ENCODE measurements at regions not wholly inside any gene's neighbourhood (a gene's known extent, or its start where the extent isn't known, plus 50 kb on each side); places are given as distances from the start of the nearest gene placed in this dataset.

DNA sequence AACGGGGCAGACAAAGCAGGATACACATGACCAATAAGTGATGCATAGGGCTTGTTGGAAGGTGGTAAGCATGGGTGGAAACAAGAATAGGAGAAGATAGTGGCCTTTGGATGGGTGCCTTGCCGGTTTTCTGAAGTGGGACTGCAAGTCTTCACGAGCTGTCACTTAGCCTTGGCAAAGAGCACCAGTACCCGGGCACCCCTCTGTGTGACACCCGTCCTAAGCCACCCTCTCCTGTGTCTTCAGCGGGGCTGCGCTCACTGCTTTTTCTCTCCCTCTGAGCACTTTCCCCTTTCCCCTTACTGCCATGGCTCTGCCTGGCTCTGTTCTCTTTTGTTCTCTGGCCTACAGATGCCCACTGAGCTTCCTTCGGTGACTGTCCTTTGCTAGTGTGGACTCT lies 399.7 kb upstream of the MKI67 start:
- Mint-ChIP-seq H3K27ac (no peak overlapping the region), H3K27me3 (ENCODE audit: insufficient read depth) (peaks cover 1% of the 10 kb centered on the region; the same call in 1 of the 2 replicates)
- TF ChIP-seq, protein P1, sequence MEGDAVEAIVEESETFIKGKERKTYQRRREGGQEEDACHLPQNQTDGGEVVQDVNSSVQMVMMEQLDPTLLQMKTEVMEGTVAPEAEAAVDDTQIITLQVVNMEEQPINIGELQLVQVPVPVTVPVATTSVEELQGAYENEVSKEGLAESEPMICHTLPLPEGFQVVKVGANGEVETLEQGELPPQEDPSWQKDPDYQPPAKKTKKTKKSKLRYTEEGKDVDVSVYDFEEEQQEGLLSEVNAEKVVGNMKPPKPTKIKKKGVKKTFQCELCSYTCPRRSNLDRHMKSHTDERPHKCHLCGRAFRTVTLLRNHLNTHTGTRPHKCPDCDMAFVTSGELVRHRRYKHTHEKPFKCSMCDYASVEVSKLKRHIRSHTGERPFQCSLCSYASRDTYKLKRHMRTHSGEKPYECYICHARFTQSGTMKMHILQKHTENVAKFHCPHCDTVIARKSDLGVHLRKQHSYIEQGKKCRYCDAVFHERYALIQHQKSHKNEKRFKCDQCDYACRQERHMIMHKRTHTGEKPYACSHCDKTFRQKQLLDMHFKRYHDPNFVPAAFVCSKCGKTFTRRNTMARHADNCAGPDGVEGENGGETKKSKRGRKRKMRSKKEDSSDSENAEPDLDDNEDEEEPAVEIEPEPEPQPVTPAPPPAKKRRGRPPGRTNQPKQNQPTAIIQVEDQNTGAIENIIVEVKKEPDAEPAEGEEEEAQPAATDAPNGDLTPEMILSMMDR (IDR thresholded peaks at IDR 0.05): no peak

DNA sequence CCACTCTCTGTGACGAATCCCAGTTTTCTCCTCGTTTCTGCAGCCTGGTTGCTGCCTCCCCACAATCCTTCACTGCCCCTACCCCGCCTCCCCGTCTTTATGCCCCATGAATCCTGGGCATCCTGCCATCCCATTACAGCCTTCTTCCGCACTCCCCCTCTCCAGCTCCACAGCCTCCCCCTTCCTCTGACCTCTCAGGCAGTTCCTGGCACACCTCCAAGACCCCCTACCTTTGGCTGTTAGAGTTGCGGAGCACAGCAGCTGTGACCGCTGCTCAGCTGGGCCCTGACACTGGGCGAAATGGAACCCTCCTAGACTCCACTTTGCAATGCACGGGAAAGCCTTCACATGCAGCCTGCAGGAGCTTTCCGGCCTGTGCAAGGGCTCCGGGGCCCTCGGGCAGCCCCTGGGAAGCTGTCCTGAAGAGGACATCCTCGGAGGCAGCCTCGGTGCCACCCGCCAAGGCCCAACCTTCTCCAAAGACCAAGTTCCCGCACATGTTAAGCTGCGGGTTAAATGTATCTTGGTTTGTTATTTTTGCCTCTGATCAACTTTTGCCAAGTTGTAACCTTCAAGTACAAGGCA lies 400.7 kb upstream of the MKI67 start:
- no peak for DNase-seq
- Mint-ChIP-seq H3K4me3 (no peak overlapping the region), H3K9me3 (peaks cover 41% of the 10 kb centered on the region), H3K4me1 (ENCODE audit: low read depth) (no peaks in the 10 kb centered on the region), H3K36me3 (ENCODE audit: low read depth) (no peaks in the 10 kb centered on the region), H3K27me3 (ENCODE audit: insufficient read depth) (peaks cover 1% of the 10 kb centered on the region; the same call in 1 of the 2 replicates), H3K27ac (no peak overlapping the region)
- TF ChIP-seq, protein P1 (IDR thresholded peaks at IDR 0.05): no peak

More for the DNA sequence above, 399.7 kb upstream of the MKI67 start:
- DNase-seq: no peak
- no peaks in the 10 kb centered on the region for H3K36me3 Mint-ChIP-seq (ENCODE audit: low read depth)
- peaks cover 46% of the 10 kb centered on the region for H3K9me3 Mint-ChIP-seq
- no peaks in the 10 kb centered on the region for H3K4me1 Mint-ChIP-seq (ENCODE audit: low read depth)
- H3K4me3 Mint-ChIP-seq: no peak overlapping the region

DNA sequence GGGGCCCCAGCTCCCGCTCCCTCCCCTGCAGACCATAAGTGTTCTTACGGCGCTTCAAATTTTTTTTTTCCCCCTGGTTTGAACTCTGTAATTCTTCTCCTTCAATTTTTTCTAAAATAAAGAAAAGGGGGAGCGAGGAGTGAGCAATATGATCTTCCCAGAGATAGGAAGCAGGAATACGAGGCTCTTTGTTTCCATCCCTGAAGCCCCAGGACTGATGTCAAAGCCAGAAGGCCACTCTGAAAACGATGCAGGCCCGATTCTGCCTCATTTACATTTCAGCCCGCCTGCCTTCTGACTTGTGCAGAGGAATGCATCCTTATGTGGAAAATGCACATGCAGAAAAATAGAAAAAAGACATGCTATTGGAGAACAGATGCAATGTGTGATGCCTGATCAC lies 401.5 kb upstream of the MKI67 start:
- H3K27ac Mint-ChIP-seq: no peak overlapping the region
- no peaks in the 10 kb centered on the region for H3K4me1 Mint-ChIP-seq (ENCODE audit: low read depth)
- no peak overlapping the region for H3K4me3 Mint-ChIP-seq
- H3K9me3 Mint-ChIP-seq: peaks cover 45% of the 10 kb centered on the region
- TF ChIP-seq, protein P1 (IDR thresholded peaks at IDR 0.05): no peak
- no peak for DNase-seq
- peaks cover 1% of the 10 kb centered on the region; the same call in 1 of the 2 replicates for H3K27me3 Mint-ChIP-seq (ENCODE audit: insufficient read depth)
- no peaks in the 10 kb centered on the region for H3K36me3 Mint-ChIP-seq (ENCODE audit: low read depth)

DNA sequence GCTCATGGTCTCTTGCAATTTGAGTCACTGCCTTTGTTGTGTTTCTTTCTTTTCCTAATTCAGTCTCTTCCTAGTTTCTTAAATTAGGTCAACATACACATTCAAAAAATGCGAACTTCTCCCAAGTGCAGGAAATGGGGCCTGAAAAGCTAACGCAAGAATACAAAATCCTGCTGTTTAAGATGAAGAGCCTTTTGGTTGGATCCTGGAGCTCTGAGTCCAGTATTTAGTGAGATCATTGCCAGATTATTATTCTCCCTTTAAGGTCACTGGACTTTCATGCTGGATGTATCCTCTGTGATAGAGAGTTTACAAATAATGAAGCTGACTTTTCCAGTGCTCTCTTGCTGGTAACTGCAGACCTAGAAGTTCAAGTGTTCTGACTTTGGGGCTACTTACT lies 401.9 kb upstream of the MKI67 start:
- Mint-ChIP-seq H3K4me3 (no peak overlapping the region), H3K27ac (no peak overlapping the region), H3K9me3 (peaks cover 44% of the 10 kb centered on the region), H3K27me3 (ENCODE audit: insufficient read depth) (peaks cover 3% of the 10 kb centered on the region; the same call in 1 of the 2 replicates), H3K36me3 (ENCODE audit: low read depth) (no peaks in the 10 kb centered on the region), H3K4me1 (ENCODE audit: low read depth) (no peaks in the 10 kb centered on the region)
- TF ChIP-seq, protein P1 (IDR thresholded peaks at IDR 0.05): no peak
- DNase-seq: no peak

DNA sequence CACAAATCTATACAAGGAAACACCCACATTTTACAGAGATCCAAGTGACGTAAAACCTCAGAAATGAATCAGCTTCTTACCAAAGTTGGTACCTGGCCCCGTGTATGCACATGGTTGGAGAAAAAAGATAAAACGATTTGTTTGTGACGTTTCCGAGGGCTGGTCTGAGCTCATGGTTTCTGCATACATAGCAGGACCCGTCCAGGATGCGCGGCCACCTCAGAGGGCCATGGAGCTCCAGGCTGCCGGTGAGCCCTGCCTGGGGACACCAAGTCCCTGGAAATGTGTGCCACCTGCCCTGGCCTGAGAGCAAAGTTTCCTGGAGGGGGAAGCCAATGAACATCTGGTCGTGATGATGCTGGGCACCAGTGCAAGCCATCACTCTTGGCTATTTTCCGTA lies 402.6 kb upstream of the MKI67 start:
- Mint-ChIP-seq H3K36me3 (ENCODE audit: low read depth) (no peaks in the 10 kb centered on the region), H3K27ac (no peak overlapping the region), H3K9me3 (peaks cover 38% of the 10 kb centered on the region), H3K4me3 (no peak overlapping the region), H3K27me3 (ENCODE audit: insufficient read depth) (peaks cover 3% of the 10 kb centered on the region; the same call in 1 of the 2 replicates), H3K4me1 (ENCODE audit: low read depth) (no peaks in the 10 kb centered on the region)
- TF ChIP-seq, protein P1 (IDR thresholded peaks at IDR 0.05): no peak
- no peak for DNase-seq

Data from HFFc6 (cell line).